Medulla oblongata (tissue), 1 donor: ENCODE measurements at regions not wholly inside any gene's neighbourhood (a gene's known extent, or its start where the extent isn't known, plus 50 kb on each side); places are given as distances from the start of the nearest gene placed in this dataset.

Experiments
- DNase-seq: peaks from one replicate; pipeline ENCODE4 v3.0.0-alpha.2; 2015; ENCODE audit errors: extremely low spot score

DNA sequence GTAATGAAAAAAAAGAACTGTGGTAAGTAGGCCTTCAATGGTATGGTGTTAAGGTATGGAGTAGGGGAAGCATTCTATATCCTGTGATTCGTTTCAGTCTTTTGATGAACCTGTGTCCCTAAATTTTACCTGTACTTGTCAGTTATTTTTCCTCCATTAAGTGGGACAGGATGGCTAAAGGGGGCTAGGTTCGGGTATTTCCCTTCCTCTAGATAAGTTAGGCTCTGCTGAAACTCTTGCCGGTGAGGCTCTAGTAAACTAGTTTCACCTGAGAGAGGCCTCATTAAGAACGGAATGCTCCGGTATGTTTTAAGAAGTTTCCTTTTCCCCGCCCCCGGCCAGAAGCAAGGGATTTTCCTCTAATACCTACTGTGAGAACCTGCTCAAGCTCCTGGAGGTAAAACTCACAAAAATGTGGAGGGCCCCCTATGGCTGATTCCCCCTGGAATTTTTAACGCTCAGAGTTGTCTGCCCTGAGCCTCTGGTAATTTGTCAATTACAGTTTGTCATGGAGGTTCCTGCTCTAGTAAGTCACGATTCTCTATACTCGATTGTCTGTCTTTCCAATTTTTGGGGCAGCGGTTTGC is 87.7 kb downstream of the MACIR start:
- no peak for DNase-seq

DNA sequence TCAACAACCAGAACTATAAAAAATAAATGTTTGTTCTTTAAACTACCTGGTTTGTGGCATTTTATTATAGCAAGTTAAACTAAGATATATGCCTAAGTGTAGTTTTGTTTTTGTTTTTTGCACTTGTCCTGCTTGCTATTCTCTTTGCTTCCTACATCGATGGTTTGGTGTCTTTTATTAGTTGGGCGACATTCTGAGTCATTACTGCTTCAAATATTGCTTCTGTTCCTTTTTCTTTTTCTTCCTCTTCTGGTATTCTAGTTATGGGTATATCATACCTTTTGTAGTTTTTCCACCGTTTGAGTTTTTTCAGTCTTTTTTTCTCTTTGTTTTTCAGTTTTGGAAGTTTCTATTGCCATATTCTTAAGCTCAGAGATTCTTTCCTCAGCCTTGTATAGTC is 86.9 kb downstream of the MACIR start:
- no peak for DNase-seq

DNA sequence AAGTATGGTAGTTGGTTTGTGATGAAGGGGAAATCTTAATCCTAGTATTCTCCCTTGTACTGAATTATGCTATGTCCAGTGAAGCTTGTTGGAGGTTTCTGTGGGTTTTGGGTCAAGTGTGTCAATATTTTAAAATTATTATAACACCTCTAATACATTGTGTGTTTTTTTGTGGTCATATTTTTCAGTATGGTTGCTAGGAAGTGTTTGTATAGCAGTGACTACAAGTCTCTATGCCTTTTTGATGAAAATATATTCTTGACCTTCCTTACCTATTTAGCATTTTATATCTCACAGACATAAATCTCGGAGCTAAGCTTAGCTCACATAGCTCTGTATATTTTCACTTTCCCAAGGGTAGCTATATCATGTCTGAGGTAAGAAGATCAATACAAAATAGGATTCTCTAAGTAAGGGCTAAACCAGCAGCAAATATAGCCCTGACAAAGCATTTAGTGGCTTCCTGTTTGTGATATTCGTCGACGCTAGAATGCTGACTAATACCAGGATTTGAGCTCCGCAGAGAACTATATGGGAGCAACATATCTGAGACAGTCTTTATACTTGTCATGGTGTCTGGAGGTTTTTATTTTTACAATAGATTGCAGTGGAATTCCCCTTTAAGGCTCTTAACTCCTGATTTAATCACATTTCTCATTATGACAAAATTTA is 82.3 kb downstream of the MACIR start:
- no peak for DNase-seq

DNA sequence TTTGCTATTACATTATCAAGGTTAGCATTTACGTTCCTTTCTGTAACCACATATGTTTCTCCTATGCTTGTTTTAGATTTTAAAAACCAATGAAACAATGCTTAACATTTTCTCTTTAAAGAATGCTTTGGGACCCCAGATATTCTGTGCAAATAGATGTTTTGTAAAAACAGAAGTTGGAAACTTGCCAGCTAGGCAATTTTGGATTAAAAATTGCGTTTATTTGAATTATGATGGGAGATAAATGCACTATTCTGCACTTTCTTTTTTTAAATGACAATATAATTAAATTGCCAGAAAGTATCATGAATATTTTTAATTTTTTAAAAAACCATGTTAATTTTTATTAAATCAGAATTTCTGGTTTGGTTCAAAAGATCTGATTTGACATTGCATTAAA is 81.6 kb downstream of the MACIR start:
- no peak for DNase-seq

DNA sequence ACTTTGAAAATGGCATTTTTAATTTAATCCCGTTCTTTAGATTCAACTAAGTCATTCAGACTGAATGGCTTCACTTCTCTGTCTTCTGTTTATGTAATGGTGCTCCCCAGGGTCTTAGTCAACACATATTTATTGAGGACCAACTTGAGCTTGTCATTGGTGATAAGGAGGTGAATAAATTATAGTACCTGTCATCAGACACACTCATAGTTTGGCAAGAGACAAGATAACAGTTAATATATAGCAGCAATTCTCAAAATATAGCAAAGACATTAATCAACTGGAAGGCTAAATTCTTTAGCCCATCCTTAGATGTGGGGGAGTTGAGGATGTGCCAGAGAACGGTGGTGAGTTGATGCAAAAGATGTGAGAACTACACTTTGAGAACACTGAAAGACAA is 78.4 kb downstream of the MACIR start:
- DNase-seq = no peak

DNA sequence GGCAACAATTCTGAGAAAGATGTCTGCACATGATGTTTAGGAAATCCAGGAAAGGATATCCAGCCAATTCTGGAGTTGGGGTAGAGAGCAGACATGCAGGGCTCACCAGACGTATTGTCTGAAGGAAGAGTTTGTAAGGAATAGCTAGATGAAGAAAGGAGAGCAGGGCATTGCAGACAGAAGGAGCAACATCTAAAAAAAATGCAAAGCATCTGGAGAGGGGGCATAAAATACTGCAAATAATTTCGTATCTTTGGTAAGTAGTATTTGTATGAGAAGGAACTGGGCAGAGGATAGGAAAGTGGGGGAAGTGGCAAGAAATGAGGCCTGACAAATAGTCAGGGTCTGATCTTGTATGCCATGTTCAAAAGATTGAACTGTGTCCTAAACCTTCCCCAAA is 74.8 kb downstream of the MACIR start:
- DNase-seq = no peak

DNA sequence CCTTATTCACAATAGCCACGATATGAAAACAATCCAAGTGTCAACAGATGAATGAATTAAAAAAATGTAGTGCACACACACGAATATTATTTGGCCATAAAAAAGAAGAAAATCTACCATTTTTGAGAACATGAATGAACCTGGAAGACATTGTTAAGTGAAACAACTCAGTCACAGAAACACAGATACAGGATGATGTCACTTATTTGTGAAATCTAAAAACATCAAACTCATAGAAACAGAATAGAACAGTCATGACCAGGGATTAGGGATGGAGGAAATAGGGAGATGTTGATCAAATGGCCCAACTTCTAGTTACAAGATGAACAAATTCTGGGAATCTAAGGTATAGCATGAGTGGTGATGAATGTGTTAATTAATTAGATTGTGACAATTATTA is 72.3 kb downstream of the MACIR start:
- no peak for DNase-seq
